ENCODE measurements at regions not wholly inside any gene's neighbourhood (a gene's known extent, or its start where the extent isn't known, plus 50 kb on each side); places are given as distances from the start of the nearest gene placed in this dataset.
"Not testable (repeated sequence)": the region's sequence is repeated elsewhere in the genome, so short reads cannot be mapped to it uniquely, and the experiment has no call there.

DNA sequence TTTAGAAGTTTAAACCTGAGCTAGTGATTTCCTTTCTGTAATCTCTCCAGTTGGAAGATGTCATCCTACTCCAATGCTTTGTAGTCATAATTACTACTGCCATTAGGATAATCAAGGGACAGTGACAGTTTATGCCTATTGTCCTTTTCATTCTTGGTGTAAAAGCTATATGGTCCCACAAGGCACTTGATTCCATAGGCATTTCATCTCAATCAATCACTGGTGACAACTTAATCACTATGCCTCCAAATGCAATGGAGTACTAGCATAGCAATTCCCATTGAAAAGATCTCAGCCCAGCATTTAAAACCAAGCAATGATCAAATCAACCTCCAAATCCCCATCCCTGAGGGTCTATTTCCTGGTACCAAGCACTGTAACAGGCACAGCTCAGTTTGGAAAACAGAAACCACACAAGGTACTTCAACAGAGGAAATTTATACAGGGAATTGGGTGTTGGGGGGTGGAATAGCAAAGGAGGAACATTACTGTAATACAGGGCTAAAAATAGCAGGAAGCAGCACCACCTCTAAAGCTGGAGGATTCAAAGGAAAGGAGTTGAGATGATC lies 51.0 kb downstream of the FHIP2A start:
- no peak for DNase-seq (ENCODE audit: low read depth, low spot score)

GRCh38 chr10:114874827-114875411 lies 53.3 kb downstream of the FHIP2A start:
- DNase-seq (ENCODE audit: low read depth, low spot score): peak; percentile 32

DNA sequence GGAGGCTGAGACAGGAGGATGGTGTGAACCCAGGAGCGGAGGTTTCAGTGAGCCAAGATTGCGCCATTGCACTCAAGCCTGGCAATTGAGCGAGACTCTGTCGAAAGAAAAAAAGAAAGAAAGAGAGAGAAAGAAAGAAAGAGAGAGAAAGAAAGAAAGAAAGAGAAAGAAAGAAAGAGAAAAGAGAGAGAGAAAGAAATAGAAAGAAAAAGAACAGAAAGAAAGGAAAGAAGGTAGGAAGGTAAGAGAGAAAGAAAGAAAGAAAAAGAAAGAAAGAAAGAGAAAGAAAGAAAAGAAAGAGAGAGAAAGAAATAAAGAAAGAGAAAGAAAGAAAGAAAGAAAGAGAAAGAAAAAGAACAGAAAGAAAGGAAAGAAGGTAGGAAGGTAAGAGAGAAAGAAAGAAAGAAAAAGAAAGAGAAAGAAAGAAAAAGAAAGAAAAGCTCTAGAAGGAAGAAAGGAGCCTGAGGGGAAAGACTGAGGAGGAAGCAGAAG lies 54.1 kb downstream of the FHIP2A start:
- not testable (repeated sequence) for DNase-seq (ENCODE audit: low read depth, low spot score)

DNA sequence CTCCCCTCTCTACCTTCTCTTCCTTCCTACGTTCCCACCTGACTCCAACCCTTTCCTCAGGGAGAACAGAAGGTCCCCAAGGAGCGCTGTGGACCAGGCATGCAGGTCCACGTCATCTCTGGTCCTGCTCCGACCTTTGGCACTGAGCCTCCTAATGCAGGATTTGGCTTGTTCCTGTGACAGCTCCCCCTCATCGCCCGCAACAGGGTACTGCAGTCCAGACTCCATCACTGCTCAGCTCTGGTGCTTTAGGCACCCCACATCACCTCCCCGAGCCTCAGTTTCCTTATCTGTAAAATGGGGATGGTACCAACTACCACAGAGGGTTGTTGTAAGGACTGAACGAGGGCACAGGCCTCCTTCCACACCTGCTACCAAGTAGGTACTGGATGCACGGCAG lies 54.6 kb downstream of the FHIP2A start:
- no peak for DNase-seq (ENCODE audit: low read depth, low spot score)

- DNase-seq (ENCODE audit: low read depth, low spot score): peak; percentile 13
These were observed 55.2 kb downstream of the FHIP2A start for GRCh38 chr10:114876602-114877300.

DNA sequence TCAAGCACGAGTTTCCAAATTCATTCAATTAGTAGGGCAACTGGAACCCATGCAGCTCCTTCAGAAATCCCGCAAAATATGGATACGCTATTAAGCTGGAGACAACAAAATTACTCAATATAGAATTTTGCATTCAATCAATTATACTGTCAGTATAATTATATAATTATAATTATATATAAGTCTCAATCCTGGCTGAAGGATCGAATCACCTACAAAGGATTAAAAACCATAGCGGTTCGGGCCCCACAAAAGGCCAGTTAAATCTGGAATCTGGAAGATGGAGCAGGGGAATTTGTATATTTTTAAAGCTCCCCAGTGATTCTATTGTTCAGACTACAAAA lies 55.7 kb downstream of the FHIP2A start:
- DNase-seq (ENCODE audit: low read depth, low spot score): no peak

GRCh38 chr10:114879093-114879492 lies 57.5 kb downstream of the FHIP2A start:
- DNase-seq (ENCODE audit: low read depth, low spot score): no peak

GRCh38 chr10:114879541-114880158 lies 58.1 kb downstream of the FHIP2A start:
- no peak for DNase-seq (ENCODE audit: low read depth, low spot score)

DNA sequence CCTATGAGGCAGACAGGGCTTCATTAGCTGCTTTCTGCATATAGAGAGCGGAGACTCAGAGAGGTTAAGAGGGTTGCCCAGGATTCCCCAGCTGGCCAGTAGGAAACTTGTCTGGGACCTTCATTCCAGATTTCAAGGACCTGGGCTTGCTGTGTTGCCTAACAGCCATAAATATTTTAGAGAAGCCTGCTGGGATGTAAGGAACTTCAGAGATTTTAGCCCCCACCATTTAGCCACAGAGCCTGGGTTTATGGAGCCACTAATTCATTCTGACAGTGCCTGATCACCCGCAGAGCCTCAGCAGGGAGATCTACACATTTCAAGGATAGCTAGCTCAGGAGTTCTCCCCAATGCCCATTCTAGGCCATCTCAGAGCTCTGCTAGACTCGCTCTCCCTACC lies 56.6 kb upstream of the TRUB1 start:
- no peak for DNase-seq (ENCODE audit: low read depth, low spot score)

DNA sequence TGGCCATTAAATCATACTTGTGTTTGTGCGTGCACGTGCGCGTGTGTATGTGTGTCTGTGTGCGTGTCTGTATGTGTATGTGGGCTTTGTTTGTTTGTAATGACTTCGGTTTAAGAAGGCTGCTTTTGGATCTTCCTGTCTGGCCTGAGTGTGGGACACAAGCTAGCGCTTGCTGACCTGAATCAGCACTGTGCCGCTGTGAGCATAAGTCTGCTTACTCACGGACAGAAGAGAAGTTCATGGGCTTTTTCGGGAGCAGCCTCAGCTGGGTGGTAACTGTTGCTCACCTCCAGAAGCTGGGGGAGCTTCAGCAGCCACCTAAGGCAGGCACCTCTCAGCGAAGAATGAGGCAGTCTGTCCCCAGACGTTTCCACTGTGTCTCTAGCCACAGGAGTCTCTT lies 56.1 kb upstream of the TRUB1 start:
- no peak for DNase-seq (ENCODE audit: low read depth, low spot score)

- no peak for DNase-seq (ENCODE audit: low read depth, low spot score)
These were observed 52.6 kb upstream of the TRUB1 start for GRCh38 chr10:114885443-114885842.
